Ramos (cell line): ENCODE measurements at regions not wholly inside any gene's neighbourhood (a gene's known extent, or its start where the extent isn't known, plus 50 kb on each side); places are given as distances from the start of the nearest gene placed in this dataset.
"Not testable (repeated sequence)": the region's sequence is repeated elsewhere in the genome, so short reads cannot be mapped to it uniquely, and the experiment has no call there.

Source experiments
- in situ Hi-C: fragments of 300-500 bp; cut with MboI; formaldehyde crosslinking; loops from one replicate; pipeline ENCODE4 v1.14.3; 2022; ENCODE audit warnings: low sequenced_read_pairs; ENCODE audit not compliant: unreplicated experiment

DNA sequence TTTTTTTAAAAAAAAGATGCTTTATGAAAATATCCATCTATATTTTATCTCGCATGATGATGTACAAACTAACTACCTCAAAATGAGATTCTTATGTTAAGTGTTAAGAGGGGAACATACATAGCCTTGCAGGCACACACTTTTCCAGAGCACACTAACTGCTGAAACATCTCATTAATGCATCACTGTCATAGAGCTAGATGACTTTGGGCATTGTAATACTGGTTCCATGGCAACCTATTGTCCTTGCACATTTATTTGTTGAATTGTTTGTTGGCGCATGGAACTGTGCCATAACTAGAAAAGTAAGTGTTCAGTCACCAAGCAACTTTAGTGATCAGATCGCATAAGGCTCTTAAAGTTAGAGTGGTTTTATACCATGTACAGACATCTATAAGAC is 348.3 kb downstream of the GALC start:
- in situ Hi-C loops = no loop called here

DNA sequence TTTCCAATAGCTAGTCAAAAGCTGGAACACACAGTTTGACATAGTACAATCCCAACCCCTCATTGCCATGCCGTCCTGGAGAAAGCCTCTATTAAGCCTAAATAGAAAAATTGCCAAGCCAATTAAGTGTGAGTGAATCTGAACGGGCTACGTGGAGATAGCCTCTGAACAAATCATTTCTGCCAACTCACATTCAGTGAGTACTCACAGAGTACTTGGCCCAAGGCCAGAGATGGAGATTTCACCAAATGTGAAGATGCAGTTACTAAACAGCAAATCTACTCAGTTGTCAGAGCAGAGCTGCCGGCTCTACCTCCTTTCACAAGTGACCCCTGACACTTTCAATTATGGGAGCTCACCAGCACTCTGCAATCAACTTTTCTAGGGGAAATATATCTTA is 350.0 kb downstream of the GALC start:
- in situ Hi-C loops = no loop called here

DNA sequence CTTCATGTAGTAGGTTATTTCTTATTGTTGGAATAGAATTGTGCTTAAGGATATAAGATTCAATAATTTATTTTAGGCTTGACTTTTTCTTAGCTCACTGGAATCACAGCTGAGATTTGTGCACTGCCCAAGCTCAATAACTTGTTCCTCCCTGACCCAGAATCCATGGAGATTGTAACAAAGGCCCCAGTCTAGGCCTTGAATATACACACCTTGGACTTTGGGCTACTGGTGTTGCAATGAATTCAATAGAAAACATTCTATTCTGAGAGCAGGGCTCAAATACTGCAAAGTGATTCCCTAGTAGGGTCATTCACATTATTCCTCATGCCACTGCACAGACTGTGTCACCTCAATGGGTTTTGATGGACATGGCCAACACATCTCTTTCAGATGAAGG is 352.4 kb downstream of the GALC start:
- in situ Hi-C loops = no loop called here

DNA sequence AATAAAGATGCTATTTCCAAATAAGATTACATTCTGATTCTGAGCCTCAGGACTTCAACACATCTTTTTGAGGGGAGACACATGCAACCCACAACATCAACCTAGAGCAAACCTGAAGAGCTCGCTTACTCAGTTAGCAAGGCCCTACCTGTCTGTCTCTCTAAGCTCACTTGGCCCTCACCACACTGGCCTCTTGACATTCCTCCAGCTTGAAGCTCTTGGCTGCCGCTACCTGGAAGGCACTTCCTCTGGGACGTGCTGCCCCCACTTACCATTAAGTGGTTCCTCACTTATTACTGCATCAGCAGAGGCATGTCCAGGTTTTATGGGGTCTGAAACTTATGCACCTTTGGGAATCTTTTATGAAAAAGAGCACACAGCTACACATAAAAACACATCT is 354.8 kb downstream of the GALC start:
- in situ Hi-C loops = no loop called here

DNA sequence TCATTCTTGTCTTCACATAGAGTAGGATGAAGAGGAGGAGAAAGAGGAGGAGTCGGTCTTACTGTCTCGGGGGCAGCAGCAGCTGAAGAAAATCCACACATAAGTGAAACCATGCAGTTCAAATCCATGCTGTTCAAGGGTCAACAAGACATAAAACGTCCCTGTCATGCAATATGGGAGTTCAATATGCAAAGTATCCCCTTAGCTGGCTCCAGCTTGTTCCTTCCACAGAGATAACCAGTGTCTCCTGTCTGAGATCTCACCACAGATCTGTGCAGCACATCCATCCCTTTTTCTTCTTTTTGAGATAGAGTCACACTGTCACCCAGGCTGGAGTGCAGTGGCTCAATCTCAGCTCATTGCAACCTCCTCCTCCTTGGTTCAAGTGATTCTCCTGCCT is 357.5 kb downstream of the GALC start:
- in situ Hi-C loops = no loop called here

DNA sequence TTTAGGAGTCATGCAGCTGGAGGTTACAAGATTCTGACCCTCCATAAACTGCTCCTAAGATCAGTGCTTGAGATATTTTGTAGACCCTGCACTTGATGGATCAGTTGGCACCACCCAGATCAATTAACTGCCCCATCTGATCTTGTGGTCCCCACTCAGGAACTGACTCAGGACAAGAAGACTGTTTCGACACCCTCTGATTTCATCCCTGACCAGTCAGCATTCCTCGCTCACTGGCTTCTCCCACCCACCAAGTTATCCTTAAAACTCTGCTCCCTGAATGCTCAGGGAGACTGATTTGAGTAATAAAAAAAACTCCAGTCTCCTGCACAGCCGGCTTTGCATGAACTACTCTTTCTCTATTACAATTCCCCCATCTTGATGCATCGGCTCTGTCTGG is 360.2 kb downstream of the GALC start:
- in situ Hi-C loops = no loop called here

DNA sequence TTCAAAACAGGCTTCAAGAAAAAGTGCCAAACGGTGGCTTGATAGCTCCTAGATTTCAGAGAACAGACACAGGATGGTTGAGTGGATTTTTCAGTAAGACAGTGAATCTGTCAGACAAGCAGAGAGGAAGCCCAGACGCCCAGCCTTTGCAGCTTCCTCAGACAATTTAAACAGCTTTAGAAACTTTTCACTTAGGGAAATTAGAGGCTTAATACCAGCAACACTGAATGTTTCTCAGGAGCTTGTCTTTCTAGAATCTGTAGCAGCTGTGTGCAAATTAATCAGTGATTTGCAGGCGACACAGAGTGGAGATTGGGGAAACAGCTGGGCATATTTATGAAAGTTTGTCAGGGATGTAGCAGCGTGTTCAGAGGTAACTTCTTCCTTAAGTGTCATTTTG is 362.1 kb downstream of the GALC start:
- in situ Hi-C loops = no loop called here

DNA sequence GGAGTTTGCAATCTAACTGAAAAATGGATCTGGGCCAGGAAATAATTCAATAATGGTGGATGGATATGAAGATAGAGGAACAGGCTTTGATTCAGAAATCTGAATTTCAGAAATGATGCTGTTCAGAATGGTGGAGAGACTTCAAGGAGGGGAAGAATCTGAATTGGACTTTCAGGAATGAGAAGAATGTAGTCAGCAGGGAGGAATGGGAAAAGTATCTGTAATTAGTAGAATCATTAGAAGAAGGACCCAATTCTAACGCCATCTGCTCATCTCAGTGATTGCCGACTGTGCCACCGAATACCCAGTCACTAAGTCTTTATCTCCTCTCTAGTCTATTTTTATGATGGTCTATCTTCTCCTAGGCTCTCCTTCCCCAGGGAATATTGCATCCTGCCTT is 363.2 kb downstream of the GALC start:
- in situ Hi-C loops = no loop called here

DNA sequence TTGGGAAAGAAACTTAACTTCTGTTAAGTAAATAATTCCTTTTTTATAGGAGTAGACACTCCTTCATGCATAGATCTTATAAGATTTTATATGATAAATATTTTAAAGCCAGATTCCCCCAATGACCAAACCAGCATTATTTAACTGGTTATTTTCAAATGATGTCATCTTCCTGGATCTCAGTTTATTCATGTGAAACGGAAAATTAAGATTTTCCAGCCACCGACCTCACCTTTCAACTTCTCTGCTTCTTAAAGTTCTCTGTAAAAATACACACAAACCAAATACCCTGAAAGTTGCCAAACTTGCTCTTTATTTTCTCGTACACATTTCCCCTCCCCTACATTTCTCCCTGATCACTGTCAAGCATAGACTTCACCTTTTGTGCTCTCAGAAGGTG is 364.2 kb downstream of the GALC start:
- in situ Hi-C loops = no loop called here

DNA sequence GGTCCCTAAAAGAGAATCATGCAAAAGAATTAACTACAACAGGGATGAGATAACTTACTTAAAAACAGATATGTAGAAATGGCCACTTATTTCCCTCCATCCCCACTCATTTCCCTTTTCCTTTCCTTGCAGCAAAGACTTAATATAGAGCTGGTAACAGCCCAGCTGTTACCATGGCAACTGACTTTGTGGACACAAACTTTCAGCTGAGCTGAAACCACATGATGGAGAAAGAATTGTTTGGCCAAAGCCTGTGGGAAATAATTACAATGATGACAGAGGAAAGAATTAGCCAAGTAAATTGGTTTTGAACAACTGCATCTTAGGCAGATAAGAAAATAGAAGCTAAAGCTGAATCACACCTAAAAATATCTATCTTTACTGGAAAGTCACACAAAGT is 364.9 kb downstream of the GALC start:
- in situ Hi-C loops = no loop called here

DNA sequence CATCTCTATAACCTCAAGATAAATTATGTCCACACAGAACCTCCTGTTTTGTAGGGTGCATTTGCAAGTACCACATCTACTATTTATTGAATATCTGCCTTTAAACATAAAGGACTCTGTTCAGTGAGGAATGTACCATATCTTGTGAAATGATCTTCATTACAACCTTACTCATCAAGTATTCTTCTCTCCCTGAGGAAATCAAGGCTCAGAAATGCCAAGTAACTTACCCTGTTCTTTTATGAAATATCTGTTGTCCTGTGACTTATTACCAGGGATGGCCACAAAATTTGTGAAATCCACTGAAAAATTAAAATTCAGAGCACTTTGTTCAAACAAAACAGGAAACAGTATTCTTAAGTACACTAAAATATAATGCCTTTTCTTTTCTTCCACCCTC is 366.7 kb downstream of the GALC start:
- in situ Hi-C loops = no loop called here

DNA sequence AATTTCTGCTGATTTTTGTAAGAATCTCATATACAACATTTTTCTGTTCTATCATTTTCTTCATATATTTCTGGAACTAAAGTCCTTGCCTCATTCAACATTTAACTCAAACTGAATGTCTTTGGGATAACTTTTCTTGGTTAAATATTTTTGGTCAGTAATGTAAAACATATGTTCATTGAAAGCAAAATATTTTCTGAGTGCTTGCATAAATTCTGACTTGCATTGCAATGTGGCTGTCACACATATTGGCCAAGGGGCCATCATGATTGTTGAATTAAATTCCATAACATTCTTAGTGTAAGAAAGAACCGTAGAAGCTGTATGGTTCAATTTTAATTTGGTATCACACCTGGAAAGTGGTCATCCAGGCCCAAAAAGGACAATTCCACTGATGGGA is 369.4 kb downstream of the GALC start:
- in situ Hi-C loops = no loop called here

DNA sequence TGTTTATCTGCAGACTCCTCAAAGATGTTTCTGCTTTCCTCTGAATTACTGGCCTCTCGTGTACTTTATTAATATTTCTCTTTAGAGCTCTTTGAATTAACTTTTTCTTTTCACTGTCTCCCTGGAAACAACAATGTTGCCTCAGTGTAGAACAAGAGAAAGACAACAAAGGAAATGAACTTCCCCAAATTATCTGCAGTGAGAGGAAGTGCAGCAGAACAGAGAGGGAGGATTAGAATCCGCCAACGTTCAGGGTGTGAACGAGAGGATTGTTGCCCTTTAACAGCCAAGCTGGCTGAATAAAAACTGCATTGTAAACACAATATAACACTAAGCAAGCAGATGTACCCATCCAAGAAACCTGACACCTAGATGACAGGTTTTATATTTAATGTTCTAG is 375.9 kb downstream of the GALC start:
- in situ Hi-C loops = no loop called here

DNA sequence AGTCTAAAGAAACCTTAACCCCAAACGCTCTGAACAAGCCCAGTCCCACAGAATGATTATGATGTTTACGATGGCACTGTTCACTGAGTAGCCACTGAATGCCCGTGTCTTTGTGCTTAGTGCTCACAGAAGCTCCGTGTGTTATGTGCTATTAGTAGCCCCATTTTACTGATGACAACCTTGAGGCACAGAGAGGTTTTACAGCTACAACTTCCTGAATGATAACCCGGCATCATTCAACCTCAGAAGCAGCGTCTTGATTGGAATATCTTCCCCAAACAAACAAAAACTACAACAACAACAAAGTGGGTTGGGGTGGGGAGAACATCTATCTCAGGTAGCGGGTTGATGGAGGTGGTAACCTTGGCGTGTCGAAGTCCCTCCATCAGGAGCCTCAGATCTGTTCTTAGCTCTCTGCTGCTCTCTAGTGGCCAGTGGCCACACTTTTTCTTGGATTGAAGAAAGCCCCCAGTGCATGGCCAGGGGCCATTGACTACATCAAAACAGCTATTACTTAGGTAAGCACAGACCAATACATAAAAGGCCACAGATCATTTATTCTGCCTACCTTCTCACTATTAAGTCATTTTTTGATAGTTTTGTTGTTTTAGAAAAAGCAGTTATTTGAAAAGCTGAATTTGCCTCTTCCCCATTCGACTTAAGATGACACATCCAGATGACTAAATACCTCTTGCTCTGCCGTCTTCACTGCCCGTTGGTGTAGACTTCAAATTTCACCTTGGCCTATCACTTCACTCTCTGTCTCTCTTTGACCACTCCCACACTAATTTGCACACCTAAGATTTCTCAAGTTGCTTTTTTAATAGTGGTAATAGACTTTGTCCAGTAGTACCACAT is 376.9 kb downstream of the GALC start:
- in situ Hi-C loops = no loop called here

DNA sequence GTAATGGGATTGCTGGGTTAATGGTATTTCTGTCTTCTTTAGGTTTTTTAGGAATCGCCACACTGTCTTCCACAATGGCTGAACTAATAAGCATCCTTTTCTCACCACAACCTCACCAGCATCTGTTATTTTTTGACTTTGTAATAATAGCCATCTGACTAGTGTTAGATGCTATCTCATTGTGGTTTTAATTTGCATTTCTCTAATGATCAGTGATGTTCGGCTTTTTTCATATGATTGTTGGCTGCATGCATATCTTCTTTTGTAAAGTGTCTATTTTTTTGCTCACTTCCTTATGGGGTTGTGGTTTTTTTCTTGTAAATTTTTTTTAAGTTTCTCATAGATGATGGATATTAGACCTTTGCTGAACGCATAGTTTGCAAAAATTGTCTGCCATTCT is 377.9 kb downstream of the GALC start:
- in situ Hi-C loops = no loop called here

DNA sequence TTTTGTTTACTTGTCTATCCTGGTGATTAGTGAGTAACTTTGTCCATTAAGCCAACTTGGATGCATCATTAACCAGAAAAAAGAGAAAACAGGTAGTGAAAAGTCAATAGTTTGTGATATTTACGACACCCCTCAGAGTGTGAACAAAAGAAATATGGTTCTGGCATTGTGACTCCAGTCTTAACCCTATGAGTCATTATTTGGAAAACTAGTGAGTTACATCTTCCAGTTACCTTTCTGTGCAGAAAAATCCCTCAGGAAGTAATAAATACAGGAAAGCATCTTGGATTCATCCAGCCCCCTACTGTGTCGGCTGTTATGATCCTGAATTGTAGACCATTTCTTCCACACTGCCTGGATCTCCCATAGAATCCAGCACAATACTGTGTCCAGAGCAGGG is 379.1 kb downstream of the GALC start:
- in situ Hi-C loops = no loop called here

DNA sequence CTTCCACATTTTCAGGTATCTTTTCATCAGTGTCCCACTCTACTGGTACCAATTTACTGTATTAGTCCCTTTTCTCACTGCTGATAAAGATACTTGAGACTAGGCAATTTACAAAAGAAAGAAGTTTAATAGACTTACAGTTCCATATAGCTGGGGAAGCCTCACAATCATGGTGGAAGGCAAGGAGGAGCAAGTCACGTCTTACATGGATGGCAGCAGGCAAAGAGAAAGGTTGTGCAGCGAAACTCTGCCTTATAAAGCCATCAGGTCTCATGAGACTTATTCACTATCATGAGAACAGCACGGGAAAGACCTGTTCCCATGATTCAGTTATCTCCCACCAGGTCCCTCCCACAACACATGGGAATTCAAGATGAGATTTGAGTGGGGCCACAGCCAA is 385.9 kb downstream of the GALC start:
- in situ Hi-C loops = not testable (repeated sequence)

DNA sequence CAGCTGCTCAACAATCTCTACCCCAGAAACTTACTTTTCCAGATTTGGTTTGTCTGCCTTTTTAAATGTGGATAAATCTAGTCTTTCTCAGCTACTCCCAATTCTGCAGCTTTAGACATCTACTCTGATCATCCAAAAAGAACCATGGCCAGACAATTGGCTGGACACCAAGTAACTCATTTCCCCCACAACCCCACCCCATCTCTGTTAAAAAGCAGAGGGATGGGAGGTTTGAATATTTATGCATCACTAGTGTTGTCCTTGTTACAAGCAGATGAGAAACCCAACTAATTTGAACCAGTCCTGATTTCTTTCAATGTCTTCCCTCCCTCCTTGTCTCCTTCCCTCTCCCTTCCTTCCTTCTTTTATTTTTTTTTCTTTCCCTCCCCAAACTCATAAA is 391.9 kb downstream of the GALC start:
- in situ Hi-C loops = no loop called here

DNA sequence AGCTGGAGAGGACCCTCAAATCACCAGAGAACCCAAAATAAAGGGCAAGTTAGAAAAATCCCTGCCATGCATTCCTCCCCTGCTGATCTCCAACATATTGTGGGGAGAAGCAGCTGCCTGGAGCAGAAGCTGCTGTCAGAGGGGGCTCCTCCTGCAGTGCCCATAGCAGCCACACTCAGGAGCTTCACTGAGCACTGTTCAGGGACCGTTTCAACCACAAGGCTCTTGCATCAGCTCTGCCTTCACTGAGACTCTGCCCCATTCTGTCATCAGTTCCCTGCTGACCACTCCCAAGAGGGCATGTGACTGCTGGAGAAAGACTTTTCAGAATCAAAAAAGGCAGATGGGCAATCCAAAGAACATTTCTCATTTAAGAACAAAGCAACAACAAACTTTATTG is 392.7 kb downstream of the GALC start:
- in situ Hi-C loops = no loop called here

DNA sequence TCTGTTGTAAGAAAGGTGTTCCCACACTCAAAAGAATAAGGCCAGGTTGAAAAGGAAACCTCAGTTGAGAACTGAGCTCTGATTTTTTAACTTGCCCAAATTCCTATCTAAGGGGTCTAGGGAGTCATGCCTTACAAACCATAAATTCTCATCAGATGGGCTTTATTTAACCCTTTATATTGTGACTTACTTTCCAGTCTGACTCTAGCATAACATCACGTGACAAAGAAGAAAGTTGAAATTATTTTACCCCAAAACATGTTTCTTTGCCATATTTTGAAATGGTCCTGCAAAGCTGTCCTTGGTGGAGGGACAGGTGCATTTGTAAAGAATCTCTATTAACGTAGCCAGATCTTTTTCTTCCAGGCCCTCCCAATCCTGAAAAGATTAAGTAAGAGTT is 411.7 kb downstream of the GALC start:
- in situ Hi-C loops = no loop called here

DNA sequence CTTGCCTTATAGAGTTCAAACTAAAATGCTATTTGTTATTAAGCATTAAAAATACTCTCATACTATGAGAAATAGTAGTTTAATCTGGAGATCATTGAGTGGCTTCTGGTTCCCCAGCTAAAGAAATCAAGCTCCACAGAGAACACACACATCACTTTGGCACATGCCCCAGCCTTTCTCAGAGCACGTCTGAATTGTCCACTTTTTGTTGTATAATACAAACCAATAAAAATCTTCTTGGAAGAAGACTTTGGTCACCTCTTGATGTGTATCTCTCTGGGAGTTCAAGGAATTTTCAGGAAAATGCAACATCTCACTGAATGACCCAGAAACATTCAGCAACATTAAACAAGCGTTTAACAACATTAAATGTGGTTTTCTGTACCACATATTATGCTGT is 413.9 kb downstream of the GALC start:
- in situ Hi-C loops = no loop called here

DNA sequence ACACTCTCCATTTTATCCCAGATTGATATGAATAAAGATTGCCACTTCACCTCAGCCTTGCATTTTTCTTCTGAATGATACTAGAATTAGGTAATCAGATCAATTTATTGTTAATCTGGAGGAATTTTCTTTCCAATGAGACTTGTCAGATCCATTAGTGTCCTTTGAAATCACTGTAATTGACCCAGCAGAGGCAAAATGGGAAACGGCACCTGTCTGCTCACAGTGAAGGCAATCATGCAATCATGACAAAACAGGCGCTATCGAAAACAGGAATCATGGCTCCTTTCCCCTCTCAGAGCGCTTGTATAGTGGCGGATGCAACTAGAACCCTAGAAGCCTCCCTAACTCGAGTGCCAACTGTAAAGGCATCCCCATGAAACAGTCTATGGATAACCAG is 417.6 kb downstream of the GALC start:
- in situ Hi-C loops = no loop called here

DNA sequence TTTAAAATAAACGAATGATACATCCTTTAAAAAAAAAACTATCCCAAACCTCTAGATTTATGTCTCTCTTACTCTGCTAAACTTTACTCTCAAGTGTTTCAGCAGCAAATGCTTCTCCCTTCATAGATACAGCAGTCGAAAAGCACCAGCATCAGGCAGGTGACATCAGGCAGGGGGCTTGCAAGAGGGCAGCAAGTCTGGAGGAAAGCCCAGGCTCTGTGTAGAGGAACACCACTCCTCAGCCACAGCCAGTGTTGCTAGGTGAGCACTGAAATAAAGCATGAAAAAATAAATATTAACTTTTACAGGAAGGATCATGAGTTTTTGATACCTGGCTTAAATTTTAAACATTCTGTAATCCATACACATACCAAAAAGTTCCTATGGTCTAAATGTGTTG is 419.4 kb downstream of the GALC start:
- in situ Hi-C loops = no loop called here
